Panc1 (cell line): ENCODE measurements at regions not wholly inside any gene's neighbourhood (a gene's known extent, or its start where the extent isn't known, plus 50 kb on each side); places are given as distances from the start of the nearest gene placed in this dataset.

Experiments used
- ATAC-seq: fragments of 200-7000 bp; cut with Tn5 transposase; 2 replicates; pipeline ENCODE4 v1.9.1; 2020; ENCODE audit warnings: mild to moderate bottlenecking, moderate library complexity
- BruUV-seq: library from RNA; stranded (reverse); fragments of 400-500 nt; replicated peaks from 2 replicates; lab custom pipeline; 2021; lab: Mats Ljungman, UMichigan
- CTCF ChIA-PET: fragments of 300-600 bp; sonication (Branson Sonifier 250); formaldehyde crosslinking; loops from one replicate; lab custom pipeline; 2022; ENCODE audit warnings: antibody characterized with exemption; lab: Charles Lee
- POLR2A ChIA-PET: fragments of 300-600 bp; sonication (Branson Sonifier 250); formaldehyde crosslinking; loops from one replicate; lab custom pipeline; 2022; ENCODE audit warnings: antibody characterized with exemption; lab: Charles Lee
- DNase-seq: peaks from one replicate; pipeline ENCODE4 v3.0.0-alpha.2; 2010; ENCODE audit warnings: low read depth, low spot score
- H3K27ac ChIP-seq: 2 replicates; pipeline ENCODE4 v1.5.1; 2011; ENCODE audit warnings: mild to moderate bottlenecking, low read length, inconsistent platforms
- H3K27me3 ChIP-seq: fragments of 200-500 bp; sonication (Bioruptor generic); 2 replicates; pipeline ENCODE4 v1.6.0; 2014; ENCODE audit warnings: low read length, inconsistent platforms; ENCODE audit not compliant: control insufficient read depth, insufficient read depth
- H3K36me3 ChIP-seq: fragments of 200-500 bp; sonication (Bioruptor generic); 2 replicates; pipeline ENCODE4 v1.5.1; 2014; ENCODE audit warnings: inconsistent platforms, mild to moderate bottlenecking, low read length, moderate library complexity; ENCODE audit not compliant: control insufficient read depth, insufficient read depth
- H3K4me1 ChIP-seq: 2 replicates; pipeline ENCODE4 v1.5.1; 2011; ENCODE audit warnings: inconsistent platforms, mild to moderate bottlenecking, low read length, moderate library complexity; ENCODE audit not compliant: control insufficient read depth, insufficient read depth
- H3K4me3 ChIP-seq, 2 experiments: 2 replicates each; pipeline ENCODE4 v1.5.1; 2011 to 2012; ENCODE audit warnings: low read depth in 2 of 2, low read length in 2 of 2, mild to moderate bottlenecking in 2 of 2, inconsistent platforms in 1 of 2, moderate library complexity in 1 of 2
- H3K9me3 ChIP-seq: fragments of 200-500 bp; sonication (Bioruptor generic); 2 replicates; pipeline ENCODE4 v1.5.1; 2014; ENCODE audit warnings: low read depth, mild to moderate bottlenecking, inconsistent platforms, low read length, moderate library complexity; ENCODE audit not compliant: control insufficient read depth, insufficient read depth
- POLR2AphosphoS5 ChIP-seq: IDR thresholded peaks from 2 replicates; pipeline ENCODE4 v1.6.1; 2012; ENCODE audit warnings: mild to moderate bottlenecking, low read depth, low read length, moderate library complexity
- SIN3A ChIP-seq: IDR thresholded peaks from 2 replicates; pipeline ENCODE4 v1.6.1; 2012; ENCODE audit warnings: low read depth, mild to moderate bottlenecking, low read length, moderate library complexity, borderline replicate concordance; ENCODE audit not compliant: insufficient read depth
- TCF7L2 ChIP-seq: IDR thresholded peaks from 2 replicates; pipeline ENCODE4 v1.6.1; 2011; ENCODE audit warnings: mild to moderate bottlenecking, low read depth, low read length, inconsistent platforms
- in situ Hi-C: cut with HindIII; loops from 2 replicates; pipeline ENCODE4 v1.10.0; 2016; ENCODE audit warnings: low sequenced_read_pairs, low pct_unique_long_range_greater_than_20kb
- intact Hi-C: fragments of 100-400 bp; cut with micrococcal nuclease; formaldehyde crosslinking; loops from one replicate; pipeline ENCODE4 v1.10.0; 2022; ENCODE audit not compliant: unreplicated experiment
- TF ChIP-seq, protein P1 (sequence below), 2 experiments: IDR thresholded peaks; 2 replicates each; pipeline ENCODE4 v1.6.1; 2011 to 2012; ENCODE audit warnings: low read depth in 2 of 2, control low read depth in 1 of 2, low read length in 1 of 2, mild to moderate bottlenecking in 1 of 2, moderate library complexity in 1 of 2; ENCODE audit not compliant: insufficient read depth in 1 of 2
- TF ChIP-seq, protein P2 (sequence below): fragments of 450-650 bp; IDR thresholded peaks from 2 replicates; pipeline ENCODE4 v1.5.1; 2017; ENCODE audit warnings: mild to moderate bottlenecking

DNA sequence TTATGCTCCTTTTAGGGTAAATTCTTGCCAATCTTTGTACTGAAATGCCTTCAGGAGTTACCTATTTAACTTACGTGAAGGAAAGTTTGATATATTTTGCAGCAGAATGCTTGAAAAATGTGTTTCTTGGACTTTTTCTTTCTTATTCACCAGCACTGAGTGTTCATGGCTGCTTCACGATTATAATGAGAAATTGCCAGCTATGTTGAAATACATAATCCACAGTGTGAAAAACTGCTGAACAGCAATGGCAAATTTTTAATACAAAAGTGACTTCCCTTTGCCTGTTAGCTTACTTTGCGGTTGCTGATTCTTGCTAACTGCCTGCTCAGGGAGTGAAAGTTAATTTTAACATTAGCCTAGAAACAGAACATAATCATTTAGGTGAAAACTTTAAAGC lies 153.8 kb upstream of the SLC4A4 start:
- ATAC-seq (no peak), DNase-seq (no peak)
- CTCF ChIA-PET, result no interaction called here
- H3K4me3 ChIP-seq, result no peak overlapping the region
- peaks cover 23% of the 10 kb centered on the region for H3K27me3 ChIP-seq
- BruUV-seq, result no TSS peak
- POLR2A ChIA-PET, result no interaction called here
- no peak overlapping the region for H3K27ac ChIP-seq
- intact Hi-C loops (loop anchor here (2.0 kb wide), 1 partner anchor 528 kb away; no protein-coding TSS in a partner anchor), in situ Hi-C loops (no loop called here)
- no peaks in the 10 kb centered on the region for H3K36me3 ChIP-seq
- H3K4me1 ChIP-seq, result no peaks in the 10 kb centered on the region; the same call in 1 of the 2 replicates
- no peaks in the 10 kb centered on the region for H3K9me3 ChIP-seq
- TF ChIP-seq POLR2AphosphoS5 (no peak), SIN3A (no peak), TCF7L2 (no peak)
- TF ChIP-seq, protein P1, sequence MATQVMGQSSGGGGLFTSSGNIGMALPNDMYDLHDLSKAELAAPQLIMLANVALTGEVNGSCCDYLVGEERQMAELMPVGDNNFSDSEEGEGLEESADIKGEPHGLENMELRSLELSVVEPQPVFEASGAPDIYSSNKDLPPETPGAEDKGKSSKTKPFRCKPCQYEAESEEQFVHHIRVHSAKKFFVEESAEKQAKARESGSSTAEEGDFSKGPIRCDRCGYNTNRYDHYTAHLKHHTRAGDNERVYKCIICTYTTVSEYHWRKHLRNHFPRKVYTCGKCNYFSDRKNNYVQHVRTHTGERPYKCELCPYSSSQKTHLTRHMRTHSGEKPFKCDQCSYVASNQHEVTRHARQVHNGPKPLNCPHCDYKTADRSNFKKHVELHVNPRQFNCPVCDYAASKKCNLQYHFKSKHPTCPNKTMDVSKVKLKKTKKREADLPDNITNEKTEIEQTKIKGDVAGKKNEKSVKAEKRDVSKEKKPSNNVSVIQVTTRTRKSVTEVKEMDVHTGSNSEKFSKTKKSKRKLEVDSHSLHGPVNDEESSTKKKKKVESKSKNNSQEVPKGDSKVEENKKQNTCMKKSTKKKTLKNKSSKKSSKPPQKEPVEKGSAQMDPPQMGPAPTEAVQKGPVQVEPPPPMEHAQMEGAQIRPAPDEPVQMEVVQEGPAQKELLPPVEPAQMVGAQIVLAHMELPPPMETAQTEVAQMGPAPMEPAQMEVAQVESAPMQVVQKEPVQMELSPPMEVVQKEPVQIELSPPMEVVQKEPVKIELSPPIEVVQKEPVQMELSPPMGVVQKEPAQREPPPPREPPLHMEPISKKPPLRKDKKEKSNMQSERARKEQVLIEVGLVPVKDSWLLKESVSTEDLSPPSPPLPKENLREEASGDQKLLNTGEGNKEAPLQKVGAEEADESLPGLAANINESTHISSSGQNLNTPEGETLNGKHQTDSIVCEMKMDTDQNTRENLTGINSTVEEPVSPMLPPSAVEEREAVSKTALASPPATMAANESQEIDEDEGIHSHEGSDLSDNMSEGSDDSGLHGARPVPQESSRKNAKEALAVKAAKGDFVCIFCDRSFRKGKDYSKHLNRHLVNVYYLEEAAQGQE (IDR thresholded peaks at IDR 0.05; ENCODE audit: insufficient read depth in 1 of 2, low read depth in 2 of 2, low read length in 1 of 2), result no peak
- TF ChIP-seq, protein P2, sequence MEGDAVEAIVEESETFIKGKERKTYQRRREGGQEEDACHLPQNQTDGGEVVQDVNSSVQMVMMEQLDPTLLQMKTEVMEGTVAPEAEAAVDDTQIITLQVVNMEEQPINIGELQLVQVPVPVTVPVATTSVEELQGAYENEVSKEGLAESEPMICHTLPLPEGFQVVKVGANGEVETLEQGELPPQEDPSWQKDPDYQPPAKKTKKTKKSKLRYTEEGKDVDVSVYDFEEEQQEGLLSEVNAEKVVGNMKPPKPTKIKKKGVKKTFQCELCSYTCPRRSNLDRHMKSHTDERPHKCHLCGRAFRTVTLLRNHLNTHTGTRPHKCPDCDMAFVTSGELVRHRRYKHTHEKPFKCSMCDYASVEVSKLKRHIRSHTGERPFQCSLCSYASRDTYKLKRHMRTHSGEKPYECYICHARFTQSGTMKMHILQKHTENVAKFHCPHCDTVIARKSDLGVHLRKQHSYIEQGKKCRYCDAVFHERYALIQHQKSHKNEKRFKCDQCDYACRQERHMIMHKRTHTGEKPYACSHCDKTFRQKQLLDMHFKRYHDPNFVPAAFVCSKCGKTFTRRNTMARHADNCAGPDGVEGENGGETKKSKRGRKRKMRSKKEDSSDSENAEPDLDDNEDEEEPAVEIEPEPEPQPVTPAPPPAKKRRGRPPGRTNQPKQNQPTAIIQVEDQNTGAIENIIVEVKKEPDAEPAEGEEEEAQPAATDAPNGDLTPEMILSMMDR, result no peak

DNA sequence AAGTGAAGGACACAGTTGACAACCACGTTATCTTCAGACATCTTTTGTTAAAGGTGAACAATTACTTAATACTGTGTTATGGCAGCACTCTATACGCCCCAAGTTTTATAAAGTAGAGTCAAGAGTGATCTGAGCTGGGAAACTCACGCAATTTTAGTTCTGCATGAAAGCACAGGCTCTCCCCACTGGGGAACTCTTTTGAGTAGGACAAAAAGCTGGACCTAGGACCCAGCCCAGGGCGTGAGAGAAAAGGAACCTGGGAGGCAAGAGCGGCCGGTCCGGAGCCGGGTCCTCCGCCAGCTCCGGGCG lies 152.6 kb upstream of the SLC4A4 start:
- ATAC-seq (no peak), DNase-seq (no peak)
- no TSS peak for BruUV-seq
- no peaks in the 10 kb centered on the region for H3K9me3 ChIP-seq
- no peak overlapping the region for H3K27ac ChIP-seq
- POLR2A ChIA-PET, result no interaction called here
- peaks cover 23% of the 10 kb centered on the region for H3K27me3 ChIP-seq
- CTCF ChIA-PET, result no interaction called here
- in situ Hi-C loops, result no loop called here
- H3K36me3 ChIP-seq, result no peaks in the 10 kb centered on the region
- H3K4me1 ChIP-seq, result no peaks in the 10 kb centered on the region; the same call in 1 of the 2 replicates
- TF ChIP-seq, protein P2, result no peak
- TF ChIP-seq TCF7L2, result no peak
- intact Hi-C loops, result no loop called here
- peak overlapping the region; percentile 15 to 34; a peak in 3 of 4 replicates for H3K4me3 ChIP-seq
